Breast epithelium (tissue), 4 donors: ENCODE measurements at regions not wholly inside any gene's neighbourhood (a gene's known extent, or its start where the extent isn't known, plus 50 kb on each side); places are given as distances from the start of the nearest gene placed in this dataset.

Experiments
- DNase-seq, 2 donors: peaks; one replicate each; pipeline ENCODE4 v3.0.0-alpha.2; 2019; ENCODE audit warnings: low spot score in 2 of 2
- H3K27ac ChIP-seq, 2 donors: fragments of 200-600 bp; sonication (generic) in 1 of 2; one replicate each; pipeline ENCODE4 v1.5.1; 2016 to 2019; ENCODE audit warnings: mild to moderate bottlenecking in 1 of 2
- H3K27me3 ChIP-seq, 2 donors: fragments of 200-600 bp; sonication (generic) in 1 of 2; one replicate each; pipeline versions ENCODE4 v1.5.1 to v1.6.0; 2017 to 2019; ENCODE audit warnings: control low read depth in 1 of 2, mild to moderate bottlenecking in 1 of 2
- H3K36me3 ChIP-seq: fragments of 200-600 bp; one replicate; pipeline ENCODE4 v1.5.1; 2019
- H3K4me1 ChIP-seq, 2 donors: fragments of 200-600 bp; sonication (generic); one replicate each; pipeline ENCODE4 v1.5.1; 2016 to 2019; ENCODE audit warnings: control low read depth in 1 of 2
- H3K4me3 ChIP-seq, 3 donors: fragments of 200-600 bp; sonication (generic); 1 replicate in 2 of 3; 2 replicates in 1 of 3; pipeline ENCODE4 v1.5.1; 2016 to 2019; ENCODE audit warnings: mild to moderate bottlenecking in 3 of 3, moderate library complexity in 2 of 3
- H3K9me3 ChIP-seq, 2 donors: fragments of 200-600 bp; sonication (generic) in 1 of 2; one replicate each; pipeline ENCODE4 v1.5.1; 2016 to 2019; ENCODE audit warnings: control low read depth in 1 of 2
- CTCF ChIP-seq, 3 donors: fragments of 450-650 bp; IDR thresholded peaks; one replicate each; pipeline ENCODE4 v1.5.1; 2016 to 2017; ENCODE audit warnings: antibody characterized with exemption in 3 of 3, mild to moderate bottlenecking in 3 of 3, moderate library complexity in 3 of 3
- POLR2A ChIP-seq: fragments of 450-650 bp; IDR thresholded peaks from one replicate; pipeline ENCODE4 v1.6.1; 2016; ENCODE audit warnings: antibody characterized with exemption, mild to moderate bottlenecking, moderate library complexity
- POLR2AphosphoS5 ChIP-seq, 3 donors: sonication (generic); formaldehyde crosslinking; IDR thresholded peaks; one replicate each; pipeline ENCODE4 v1.6.1; 2017; ENCODE audit warnings: antibody characterized with exemption in 3 of 3
- intact Hi-C: fragments of 100-400 bp; cut with DNase I; formaldehyde crosslinking; loops from one replicate; pipeline ENCODE4 v1.15.1; 2023; ENCODE audit warnings: low total_unique reads

DNA sequence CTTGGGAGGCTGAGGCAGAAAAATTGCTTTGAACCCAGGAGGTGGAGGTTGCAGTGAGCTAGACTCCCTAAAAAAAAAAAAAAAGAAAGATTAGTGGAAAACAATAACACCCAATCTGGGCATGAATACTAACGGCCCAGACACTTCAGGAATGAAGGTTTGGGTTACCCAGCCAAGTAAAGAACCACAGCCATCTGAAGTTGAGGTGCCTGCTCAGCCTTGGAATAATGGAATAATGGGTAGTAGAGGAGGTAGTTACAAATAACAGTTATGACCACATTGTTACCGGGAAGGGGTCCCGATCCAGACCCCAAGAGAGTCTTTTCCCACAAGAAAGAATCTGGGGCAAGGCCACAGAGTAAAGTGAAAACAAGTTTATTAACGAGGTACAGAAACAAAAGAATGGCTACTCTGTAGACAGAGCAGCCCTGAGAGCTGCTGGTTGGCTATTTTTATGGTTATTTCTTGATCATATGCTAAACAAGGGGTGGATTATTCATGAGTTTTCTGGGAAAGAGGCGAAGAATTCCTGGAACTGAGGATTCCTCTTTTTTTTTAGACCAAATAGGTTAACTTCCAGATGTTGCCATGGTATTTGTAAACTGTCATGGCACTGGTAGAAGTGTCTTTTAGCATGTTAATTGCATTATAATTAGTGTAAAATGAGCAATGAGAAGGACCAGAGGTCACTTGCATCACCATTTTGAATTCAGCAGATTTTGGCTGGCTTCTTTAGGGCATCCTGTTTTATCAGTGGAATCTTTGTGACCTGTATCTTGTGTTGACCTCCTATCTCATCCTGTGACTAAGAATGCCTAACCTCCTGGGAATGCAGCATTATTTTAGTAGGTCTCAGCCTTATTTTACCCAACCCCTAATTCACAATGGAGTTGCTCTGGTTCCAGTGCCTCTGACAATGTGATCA, 96.2 kb upstream of the HAAO start:
- H3K36me3 ChIP-seq: no peaks in the 10 kb centered on the region
- no peak overlapping the region for H3K27ac ChIP-seq
- H3K4me3 ChIP-seq: no peak overlapping the region
- intact Hi-C loops: no loop called here
- H3K27me3 ChIP-seq: no peaks in the 10 kb centered on the region
- TF ChIP-seq POLR2AphosphoS5 (IDR thresholded peaks at IDR 0.05) (no peak), CTCF (IDR thresholded peaks at IDR 0.05) (no peak), POLR2A (no peak)
- no peaks in the 10 kb centered on the region for H3K4me1 ChIP-seq
- no peaks in the 10 kb centered on the region for H3K9me3 ChIP-seq
- DNase-seq: no peak

- H3K36me3 ChIP-seq: no peaks in the 10 kb centered on the region
- no peaks in the 10 kb centered on the region for H3K4me1 ChIP-seq
- no peak overlapping the region for H3K4me3 ChIP-seq
- no peaks in the 10 kb centered on the region for H3K9me3 ChIP-seq
- peak in 1 of 2 donors; percentile 11 for DNase-seq
- no peaks in the 10 kb centered on the region for H3K27me3 ChIP-seq
- intact Hi-C loops: no loop called here
- H3K27ac ChIP-seq: no peak overlapping the region
- no peak for TF ChIP-seq POLR2AphosphoS5 (IDR thresholded peaks at IDR 0.05)
- TF ChIP-seq CTCF (IDR thresholded peaks at IDR 0.05): no peak
- no peak for TF ChIP-seq POLR2A
Observed at GRCh38 chr2:42886921-42887320, 94.5 kb upstream of the HAAO start.

- intact Hi-C loops: no loop called here
- Histone ChIP-seq H3K4me3 (no peak overlapping the region), H3K27me3 (no peaks in the 10 kb centered on the region), H3K4me1 (peaks cover 0 to 7% of the 10 kb centered on the region in 2 donors), H3K9me3 (no peaks in the 10 kb centered on the region), H3K27ac (no peak overlapping the region), H3K36me3 (no peaks in the 10 kb centered on the region)
- TF ChIP-seq POLR2AphosphoS5 (IDR thresholded peaks at IDR 0.05): no peak
- no peak for TF ChIP-seq CTCF (IDR thresholded peaks at IDR 0.05)
- no peak for TF ChIP-seq POLR2A
- DNase-seq: no peak
Observed at GRCh38 chr2:42882756-42883155, 90.4 kb upstream of the HAAO start.

DNA sequence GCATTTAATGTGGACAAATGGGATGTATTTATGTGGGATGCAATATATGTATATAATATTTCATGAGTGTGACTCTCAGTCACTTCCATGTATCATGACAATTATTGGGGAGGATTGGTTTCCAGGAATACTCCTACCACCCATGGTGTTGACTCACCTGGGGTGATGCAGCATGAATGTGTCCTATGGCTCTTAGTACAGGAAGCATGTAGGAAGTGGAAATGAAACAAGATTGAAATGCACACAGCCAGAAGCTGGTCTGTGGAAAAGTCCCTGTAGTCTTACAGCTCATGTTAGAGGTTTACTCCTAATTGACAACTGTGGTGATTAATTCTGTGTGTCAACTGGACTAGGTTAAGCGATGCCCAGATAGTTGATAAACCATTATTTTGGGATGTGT, 89.3 kb upstream of the HAAO start:
- no peak for TF ChIP-seq CTCF (IDR thresholded peaks at IDR 0.05)
- no peak for TF ChIP-seq POLR2A
- no peak for TF ChIP-seq POLR2AphosphoS5 (IDR thresholded peaks at IDR 0.05)
- H3K4me1 ChIP-seq: peaks cover 0 to 7% of the 10 kb centered on the region in 2 donors
- H3K36me3 ChIP-seq: no peaks in the 10 kb centered on the region
- no peak overlapping the region for H3K4me3 ChIP-seq
- no peaks in the 10 kb centered on the region for H3K9me3 ChIP-seq
- no peak for DNase-seq
- H3K27ac ChIP-seq: peak overlapping the region in 1 of 2 donors; percentile 85
- H3K27me3 ChIP-seq: no peaks in the 10 kb centered on the region
- intact Hi-C loops: no loop called here
